ENCODE measurements at regions not wholly inside any gene's neighbourhood (a gene's known extent, or its start where the extent isn't known, plus 50 kb on each side); places are given as distances from the start of the nearest gene placed in this dataset.

- Mint-ChIP-seq H3K4me1 (peaks cover 4% of the 10 kb centered on the region), H3K27ac (no peak overlapping the region), H3K9me3 (no peaks in the 10 kb centered on the region), H3K36me3 (ENCODE audit: low read depth) (no peaks in the 10 kb centered on the region), H3K4me3 (no peak overlapping the region), H3K27me3 (peaks cover 8% of the 10 kb centered on the region)
- intact Hi-C loops (cut with micrococcal nuclease) = no loop called here
- TF ChIP-seq CTCF (IDR thresholded peaks at IDR 0.05) = no peak
- ATAC-seq (ENCODE audit: low read depth) (no peak), DNase-seq (no peak)
- POLR2A ChIA-PET = no interaction called here
- CTCF ChIA-PET = no interaction called here
Observed at GRCh38 chr12:4089956-4090355, 183.6 kb upstream of the CCND2 start.

- Mint-ChIP-seq H3K36me3 (ENCODE audit: low read depth) (no peaks in the 10 kb centered on the region), H3K27me3 (peaks cover 8% of the 10 kb centered on the region), H3K4me3 (no peak overlapping the region), H3K9me3 (no peaks in the 10 kb centered on the region), H3K27ac (no peak overlapping the region), H3K4me1 (peaks cover 4% of the 10 kb centered on the region)
- ChIA-PET CTCF (no interaction called here), POLR2A (no interaction called here)
- no peak for TF ChIP-seq CTCF (IDR thresholded peaks at IDR 0.05)
- intact Hi-C loops (cut with micrococcal nuclease) = no loop called here
- no peak for DNase-seq
- no peak for ATAC-seq (ENCODE audit: low read depth)
Observed at GRCh38 chr12:4089121-4089606, 184.4 kb upstream of the CCND2 start.

- H3K36me3 Mint-ChIP-seq (ENCODE audit: low read depth) = no peaks in the 10 kb centered on the region
- H3K4me1 Mint-ChIP-seq = peaks cover 4% of the 10 kb centered on the region
- H3K9me3 Mint-ChIP-seq = no peaks in the 10 kb centered on the region
- H3K27ac Mint-ChIP-seq = no peak overlapping the region
- TF ChIP-seq CTCF (IDR thresholded peaks at IDR 0.05) = no peak
- no peak overlapping the region for H3K4me3 Mint-ChIP-seq
- no peak for DNase-seq
- ChIA-PET POLR2A (no interaction called here), CTCF (no interaction called here)
- intact Hi-C loops (cut with micrococcal nuclease) = no loop called here
- no peak for ATAC-seq (ENCODE audit: low read depth)
- peaks cover 4% of the 10 kb centered on the region for H3K27me3 Mint-ChIP-seq
Observed at GRCh38 chr12:4088451-4088850, 185.1 kb upstream of the CCND2 start.

GRCh38 chr12:4086481-4086880 is 187.1 kb upstream of the CCND2 start:
- Mint-ChIP-seq H3K27me3 (peaks cover 6% of the 10 kb centered on the region), H3K4me1 (peaks cover 11% of the 10 kb centered on the region), H3K9me3 (no peaks in the 10 kb centered on the region), H3K36me3 (ENCODE audit: low read depth) (no peaks in the 10 kb centered on the region), H3K4me3 (no peak overlapping the region), H3K27ac (no peak overlapping the region)
- ChIA-PET CTCF (no interaction called here), POLR2A (no interaction called here)
- DNase-seq = no peak
- ATAC-seq (ENCODE audit: low read depth) = no peak
- no peak for TF ChIP-seq CTCF (IDR thresholded peaks at IDR 0.05)
- intact Hi-C loops (cut with micrococcal nuclease) = no loop called here

- Mint-ChIP-seq H3K9me3 (no peaks in the 10 kb centered on the region), H3K27ac (no peak overlapping the region), H3K4me3 (no peak overlapping the region), H3K4me1 (peaks cover 7% of the 10 kb centered on the region), H3K36me3 (ENCODE audit: low read depth) (no peaks in the 10 kb centered on the region), H3K27me3 (peaks cover 6% of the 10 kb centered on the region)
- CTCF ChIA-PET = no interaction called here
- POLR2A ChIA-PET = no interaction called here
- ATAC-seq (ENCODE audit: low read depth) (no peak), DNase-seq (no peak)
- intact Hi-C loops (cut with micrococcal nuclease) = no loop called here
- TF ChIP-seq CTCF (IDR thresholded peaks at IDR 0.05) = no peak
Observed at GRCh38 chr12:4084573-4084972, 189.0 kb upstream of the CCND2 start.

All from activated B cell treated with CpG ODN at 0.5 μM for 24 hours (primary cell).